ENCODE measurements at regions not wholly inside any gene's neighbourhood (a gene's known extent, or its start where the extent isn't known, plus 50 kb on each side); places are given as distances from the start of the nearest gene placed in this dataset.

DNA sequence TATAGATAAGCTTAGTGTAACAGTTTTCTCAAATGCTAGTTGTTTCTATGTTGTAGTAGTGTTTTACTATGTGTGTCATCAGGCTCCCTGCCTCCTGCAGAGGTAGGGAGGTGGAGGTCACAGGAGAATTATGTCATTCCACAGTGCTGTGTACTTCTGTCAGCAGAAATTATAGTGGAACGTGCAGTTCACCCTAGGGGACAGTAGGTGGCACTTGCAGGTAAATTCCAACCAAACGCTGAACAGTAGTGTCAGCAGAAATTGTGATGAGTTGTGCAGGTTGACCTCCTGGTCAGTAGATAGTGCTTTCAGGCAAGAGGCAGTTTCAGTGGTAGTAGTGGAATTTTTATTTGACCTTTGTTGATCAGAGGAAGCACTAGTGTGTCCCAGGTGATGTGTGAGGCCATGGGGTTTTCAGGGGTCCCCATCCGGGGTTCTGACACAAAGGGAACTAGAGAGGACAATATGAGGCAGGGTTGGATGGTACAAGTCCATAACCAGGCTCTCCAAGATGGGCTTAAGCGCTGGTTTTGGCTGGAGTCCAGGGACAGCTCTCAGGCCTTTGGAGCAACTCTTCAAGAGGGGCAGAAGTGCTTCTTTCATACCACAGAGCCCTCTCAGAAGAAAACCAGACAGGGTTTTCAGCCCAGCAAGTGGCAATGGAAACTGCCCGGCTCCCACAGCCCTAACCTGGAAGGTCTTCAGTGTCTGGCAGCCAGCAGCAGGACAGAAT is 402.9 kb downstream of the CYLC2 start:
- CTCF ChIA-PET = interaction anchor here (1.0 to 1.1 kb wide), 3 partner anchors 15 to 1347 kb away, joined by 3 to 4 read pairs (median 3); no protein-coding TSS in a partner anchor
- TF ChIP-seq, protein P1, sequence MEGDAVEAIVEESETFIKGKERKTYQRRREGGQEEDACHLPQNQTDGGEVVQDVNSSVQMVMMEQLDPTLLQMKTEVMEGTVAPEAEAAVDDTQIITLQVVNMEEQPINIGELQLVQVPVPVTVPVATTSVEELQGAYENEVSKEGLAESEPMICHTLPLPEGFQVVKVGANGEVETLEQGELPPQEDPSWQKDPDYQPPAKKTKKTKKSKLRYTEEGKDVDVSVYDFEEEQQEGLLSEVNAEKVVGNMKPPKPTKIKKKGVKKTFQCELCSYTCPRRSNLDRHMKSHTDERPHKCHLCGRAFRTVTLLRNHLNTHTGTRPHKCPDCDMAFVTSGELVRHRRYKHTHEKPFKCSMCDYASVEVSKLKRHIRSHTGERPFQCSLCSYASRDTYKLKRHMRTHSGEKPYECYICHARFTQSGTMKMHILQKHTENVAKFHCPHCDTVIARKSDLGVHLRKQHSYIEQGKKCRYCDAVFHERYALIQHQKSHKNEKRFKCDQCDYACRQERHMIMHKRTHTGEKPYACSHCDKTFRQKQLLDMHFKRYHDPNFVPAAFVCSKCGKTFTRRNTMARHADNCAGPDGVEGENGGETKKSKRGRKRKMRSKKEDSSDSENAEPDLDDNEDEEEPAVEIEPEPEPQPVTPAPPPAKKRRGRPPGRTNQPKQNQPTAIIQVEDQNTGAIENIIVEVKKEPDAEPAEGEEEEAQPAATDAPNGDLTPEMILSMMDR (IDR thresholded peaks at IDR 0.05) = peak; percentile 60
- Mint-ChIP-seq H3K4me3 (no peak overlapping the region), H3K27me3 (no peaks in the 10 kb centered on the region), H3K27ac (no peak overlapping the region), H3K36me3 (ENCODE audit: low read depth) (no peaks in the 10 kb centered on the region), H3K4me1 (ENCODE audit: low read depth) (no peaks in the 10 kb centered on the region), H3K9me3 (no peaks in the 10 kb centered on the region)
- ATAC-seq (peak; percentile 75), DNase-seq (peak; percentile 56)
- POLR2A ChIA-PET = no interaction called here
- intact Hi-C loops (cut with micrococcal nuclease) = no loop called here

DNA sequence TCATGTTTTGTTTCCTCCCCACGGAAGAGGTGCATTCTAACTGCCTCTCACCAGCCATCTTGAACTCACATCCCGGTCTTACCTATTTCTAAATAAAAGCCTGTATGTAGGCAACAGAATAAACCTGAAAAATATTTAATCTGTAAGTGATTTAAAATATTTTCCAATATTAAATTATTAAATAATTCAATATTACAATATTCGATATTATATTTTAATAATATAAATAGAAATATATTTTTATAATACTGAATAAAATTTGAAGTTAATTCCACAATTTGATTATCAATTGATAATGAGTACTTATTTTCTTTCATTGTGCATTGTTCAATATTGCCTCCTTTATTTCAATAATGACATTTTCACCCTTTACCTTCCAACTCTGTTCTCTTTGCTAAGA is 404.4 kb downstream of the CYLC2 start:
- H3K4me1 Mint-ChIP-seq (ENCODE audit: low read depth) = no peaks in the 10 kb centered on the region
- H3K27ac Mint-ChIP-seq = no peak overlapping the region
- H3K9me3 Mint-ChIP-seq = no peaks in the 10 kb centered on the region
- H3K36me3 Mint-ChIP-seq (ENCODE audit: low read depth) = no peaks in the 10 kb centered on the region
- intact Hi-C loops (cut with micrococcal nuclease) = no loop called here
- ATAC-seq (no peak), DNase-seq (no peak)
- H3K4me3 Mint-ChIP-seq = no peak overlapping the region
- CTCF ChIA-PET = no interaction called here
- H3K27me3 Mint-ChIP-seq = no peaks in the 10 kb centered on the region
- POLR2A ChIA-PET = no interaction called here
- TF ChIP-seq, protein P1 (IDR thresholded peaks at IDR 0.05) = no peak

DNA sequence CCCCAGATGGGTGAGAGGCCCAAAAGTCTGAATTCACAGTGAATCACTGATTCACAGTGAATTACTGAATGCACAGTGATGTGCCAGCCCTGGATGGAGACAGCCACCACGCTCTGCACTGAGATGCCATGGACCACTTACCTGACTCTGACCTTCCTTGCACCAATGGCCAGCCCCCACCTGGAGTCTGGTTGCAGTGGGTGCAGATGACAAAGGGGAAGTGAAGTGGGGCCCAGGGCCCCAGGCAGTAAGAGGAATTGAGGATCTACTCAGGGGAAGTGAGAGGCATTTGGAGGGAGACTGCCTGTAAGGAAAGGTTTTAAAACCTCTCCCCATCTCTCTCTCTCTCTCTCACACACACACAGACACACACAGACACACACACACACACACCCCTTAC is 412.1 kb downstream of the CYLC2 start:
- Mint-ChIP-seq H3K4me1 (ENCODE audit: low read depth) (no peaks in the 10 kb centered on the region), H3K27me3 (no peaks in the 10 kb centered on the region), H3K4me3 (no peak overlapping the region), H3K9me3 (no peaks in the 10 kb centered on the region), H3K27ac (no peak overlapping the region), H3K36me3 (ENCODE audit: low read depth) (no peaks in the 10 kb centered on the region)
- intact Hi-C loops (cut with micrococcal nuclease) = no loop called here
- ChIA-PET POLR2A (no interaction called here), CTCF (no interaction called here)
- DNase-seq (no peak), ATAC-seq (no peak)
- TF ChIP-seq, protein P1 (IDR thresholded peaks at IDR 0.05) = no peak

DNA sequence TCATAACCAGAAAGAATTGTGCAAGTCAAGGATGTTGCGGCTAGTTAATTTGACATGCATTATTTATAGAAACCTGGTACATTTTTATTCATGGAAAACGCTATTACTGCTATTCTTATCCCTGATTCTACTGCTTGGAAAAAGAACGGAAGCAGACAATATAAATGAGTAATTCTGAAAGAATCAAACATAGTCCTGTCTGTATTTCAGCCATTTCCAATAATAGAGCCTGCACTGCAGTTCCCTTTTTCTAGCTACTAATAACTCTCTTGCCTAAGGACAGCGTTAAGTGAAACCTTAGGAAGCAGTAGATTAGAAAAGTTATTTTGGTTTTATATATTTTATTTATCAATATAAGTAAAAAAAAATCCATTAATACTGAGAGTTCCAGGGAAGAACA is 414.9 kb downstream of the CYLC2 start:
- CTCF ChIA-PET = no interaction called here
- Mint-ChIP-seq H3K36me3 (ENCODE audit: low read depth) (no peaks in the 10 kb centered on the region), H3K27ac (no peak overlapping the region), H3K27me3 (no peaks in the 10 kb centered on the region), H3K4me3 (no peak overlapping the region), H3K9me3 (no peaks in the 10 kb centered on the region), H3K4me1 (ENCODE audit: low read depth) (no peaks in the 10 kb centered on the region)
- intact Hi-C loops (cut with micrococcal nuclease) = no loop called here
- TF ChIP-seq, protein P1 (IDR thresholded peaks at IDR 0.05) = no peak
- ATAC-seq = no peak
- no peak for DNase-seq
- POLR2A ChIA-PET = no interaction called here

DNA sequence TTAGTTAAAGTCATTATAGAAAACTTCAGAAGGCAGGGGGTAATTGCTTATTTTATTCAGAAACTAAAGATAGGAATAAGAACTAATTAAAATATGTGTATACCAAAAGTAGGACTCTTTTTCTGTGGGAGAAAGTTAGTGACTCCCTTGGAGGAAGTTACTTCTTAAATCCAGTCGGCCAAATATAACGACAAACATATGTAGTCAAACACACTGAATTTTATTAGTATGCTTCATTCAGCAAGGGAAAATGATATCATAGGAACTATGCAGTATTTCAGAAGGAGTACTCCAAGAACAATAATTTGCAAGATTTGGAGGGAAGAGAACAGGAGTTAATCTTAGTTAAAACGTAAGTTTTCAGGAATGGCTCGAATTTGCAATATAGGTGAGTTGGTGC is 432.6 kb downstream of the CYLC2 start:
- ATAC-seq = no peak
- peaks cover 1% of the 10 kb centered on the region for H3K9me3 Mint-ChIP-seq
- no peaks in the 10 kb centered on the region for H3K4me1 Mint-ChIP-seq (ENCODE audit: low read depth)
- TF ChIP-seq, protein P1 (IDR thresholded peaks at IDR 0.05) = no peak
- CTCF ChIA-PET = no interaction called here
- DNase-seq = no peak
- POLR2A ChIA-PET = no interaction called here
- intact Hi-C loops (cut with micrococcal nuclease) = no loop called here
- H3K4me3 Mint-ChIP-seq = no peak overlapping the region
- H3K27me3 Mint-ChIP-seq = no peaks in the 10 kb centered on the region
- H3K27ac Mint-ChIP-seq = no peak overlapping the region
- H3K36me3 Mint-ChIP-seq (ENCODE audit: low read depth) = no peaks in the 10 kb centered on the region
